GM12878 (cell line): ENCODE measurements at regions not wholly inside any gene's neighbourhood (a gene's known extent, or its start where the extent isn't known, plus 50 kb on each side); places are given as distances from the start of the nearest gene placed in this dataset.

Experiments used
- CBX3 ChIP-seq: fragments of 200-600 bp; sonication (generic); IDR thresholded peaks from 2 replicates; pipeline ENCODE4 v1.6.1; 2016; ENCODE audit warnings: low read depth, borderline replicate concordance
- ETV6 ChIP-seq, 2 experiments: fragments of 450-650 bp in 1 of 2; IDR thresholded peaks in 1 of 2; conservative IDR thresholded peaks in 1 of 2; 2 replicates each; pipeline ENCODE4 v1.6.1; 2014; ENCODE audit warnings: antibody characterized with exemption in 1 of 2, borderline replicate concordance in 1 of 2, low read depth in 1 of 2, mild to moderate bottlenecking in 1 of 2, moderate library complexity in 1 of 2
- HDAC6 ChIP-seq: fragments of 200-600 bp; sonication (generic); IDR thresholded peaks from one replicate; pipeline ENCODE4 v1.8.0; 2017; ENCODE audit warnings: antibody characterized with exemption; ENCODE audit not compliant: unreplicated experiment
- NRF1 ChIP-seq: conservative IDR thresholded peaks from 2 replicates; pipeline ENCODE4 v1.6.1; 2011; ENCODE audit warnings: mild to moderate bottlenecking, low read depth, low read length, improper control_type of control experiment
- POLR2A ChIP-seq: IDR thresholded peaks from 2 replicates; pipeline ENCODE4 v1.6.1; 2011; ENCODE audit warnings: low read depth, mild to moderate bottlenecking, low read length
- SMC3 ChIP-seq: IDR thresholded peaks from 2 replicates; pipeline ENCODE4 v1.6.1; 2011; ENCODE audit warnings: low read length, improper control_type of control experiment, borderline replicate concordance
- TCF7 ChIP-seq: IDR thresholded peaks from 2 replicates; pipeline ENCODE4 v1.6.1; 2014; ENCODE audit warnings: antibody characterized with exemption, borderline replicate concordance
- TF ChIP-seq, protein P1 (sequence below): IDR thresholded peaks from 2 replicates; pipeline ENCODE4 v1.6.1; 2012; ENCODE audit warnings: low read length, inconsistent platforms

DNA sequence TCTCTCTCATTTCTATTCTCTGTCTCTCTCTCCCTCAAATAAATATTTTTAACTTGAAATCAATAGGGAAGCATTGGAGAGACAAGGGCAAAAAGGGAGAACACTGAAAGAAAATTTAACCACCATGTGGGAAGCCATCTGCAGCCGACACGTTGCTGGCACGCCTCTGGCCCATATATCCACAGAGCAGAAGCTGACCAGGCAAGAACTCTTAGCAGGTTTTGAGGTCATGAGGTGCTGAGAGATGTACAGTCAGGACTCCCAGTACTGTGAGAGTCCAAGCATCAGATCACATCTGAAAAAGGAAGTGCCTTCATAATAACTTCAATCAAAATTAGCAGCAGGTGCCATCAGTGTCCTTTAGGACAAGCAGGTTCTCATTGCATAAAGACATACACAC is 156.6 kb downstream of the AKAIN1 start:
- no peak for TF ChIP-seq NRF1
- no peak for TF ChIP-seq HDAC6
- TF ChIP-seq ETV6 (conservative IDR thresholded peaks at IDR 0.05 in 1 of 2, IDR thresholded peaks at IDR 0.05 in 1 of 2; ENCODE audit: borderline replicate concordance in 1 of 2, low read depth in 1 of 2), result no peak
- no peak for TF ChIP-seq POLR2A
- no peak for TF ChIP-seq CBX3
- no peak for TF ChIP-seq SMC3
- no peak for TF ChIP-seq TCF7
- TF ChIP-seq, protein P1, sequence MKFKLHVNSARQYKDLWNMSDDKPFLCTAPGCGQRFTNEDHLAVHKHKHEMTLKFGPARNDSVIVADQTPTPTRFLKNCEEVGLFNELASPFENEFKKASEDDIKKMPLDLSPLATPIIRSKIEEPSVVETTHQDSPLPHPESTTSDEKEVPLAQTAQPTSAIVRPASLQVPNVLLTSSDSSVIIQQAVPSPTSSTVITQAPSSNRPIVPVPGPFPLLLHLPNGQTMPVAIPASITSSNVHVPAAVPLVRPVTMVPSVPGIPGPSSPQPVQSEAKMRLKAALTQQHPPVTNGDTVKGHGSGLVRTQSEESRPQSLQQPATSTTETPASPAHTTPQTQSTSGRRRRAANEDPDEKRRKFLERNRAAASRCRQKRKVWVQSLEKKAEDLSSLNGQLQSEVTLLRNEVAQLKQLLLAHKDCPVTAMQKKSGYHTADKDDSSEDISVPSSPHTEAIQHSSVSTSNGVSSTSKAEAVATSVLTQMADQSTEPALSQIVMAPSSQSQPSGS, result no peak
